ENCODE measurements at regions not wholly inside any gene's neighbourhood (a gene's known extent, or its start where the extent isn't known, plus 50 kb on each side); places are given as distances from the start of the nearest gene placed in this dataset.

- TF ChIP-seq PATZ1 (CRISPR knock-in tag; IDR thresholded peaks at IDR 0.05; ENCODE audit: borderline replicate concordance): no peak
- TF ChIP-seq, protein P1, sequence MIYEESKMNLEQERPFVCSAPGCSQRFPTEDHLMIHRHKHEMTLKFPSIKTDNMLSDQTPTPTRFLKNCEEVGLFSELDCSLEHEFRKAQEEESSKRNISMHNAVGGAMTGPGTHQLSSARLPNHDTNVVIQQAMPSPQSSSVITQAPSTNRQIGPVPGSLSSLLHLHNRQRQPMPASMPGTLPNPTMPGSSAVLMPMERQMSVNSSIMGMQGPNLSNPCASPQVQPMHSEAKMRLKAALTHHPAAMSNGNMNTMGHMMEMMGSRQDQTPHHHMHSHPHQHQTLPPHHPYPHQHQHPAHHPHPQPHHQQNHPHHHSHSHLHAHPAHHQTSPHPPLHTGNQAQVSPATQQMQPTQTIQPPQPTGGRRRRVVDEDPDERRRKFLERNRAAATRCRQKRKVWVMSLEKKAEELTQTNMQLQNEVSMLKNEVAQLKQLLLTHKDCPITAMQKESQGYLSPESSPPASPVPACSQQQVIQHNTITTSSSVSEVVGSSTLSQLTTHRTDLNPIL (CRISPR knock-in tag; IDR thresholded peaks at IDR 0.05; ENCODE audit: low read depth): no peak
These were observed 221.8 kb upstream of the SUCLG2 start for GRCh38 chr3:67876261-67876660.

All from SK-N-SH treated with all-trans-retinoic acid at 6 μM for 48 hours (cell line).